DMS 273 (cell line): ENCODE measurements at regions not wholly inside any gene's neighbourhood (a gene's known extent, or its start where the extent isn't known, plus 50 kb on each side); places are given as distances from the start of the nearest gene placed in this dataset.

Experiments
- DNase-seq: peaks from one replicate; lab custom pipeline; 2025; ENCODE audit not compliant: unreplicated experiment; lab: John Stamatoyannopoulos, UW

DNA sequence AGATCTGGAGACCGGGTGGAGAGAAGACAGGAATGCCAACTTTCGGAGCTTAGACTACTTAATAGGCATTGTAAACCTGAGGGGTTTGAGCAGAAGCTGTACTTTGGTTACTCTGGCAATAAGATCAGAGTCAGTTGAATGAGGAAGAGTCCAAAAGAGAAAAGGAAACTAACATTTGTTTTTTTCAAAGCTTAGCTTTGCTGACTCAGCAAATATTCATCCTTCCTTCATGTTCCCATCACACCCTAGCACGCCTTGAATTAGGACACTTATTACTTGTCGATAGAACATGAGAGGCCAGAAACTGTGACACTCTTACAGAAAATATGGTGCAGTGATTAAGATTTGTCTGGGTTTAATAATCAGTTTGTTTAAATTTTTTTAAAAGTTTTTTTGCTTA, 266.9 kb upstream of the ATP2B1 start:
- DNase-seq = no peak

GRCh38 chr12:89971880-89972279, 263.2 kb upstream of the ATP2B1 start:
- no peak for DNase-seq

DNA sequence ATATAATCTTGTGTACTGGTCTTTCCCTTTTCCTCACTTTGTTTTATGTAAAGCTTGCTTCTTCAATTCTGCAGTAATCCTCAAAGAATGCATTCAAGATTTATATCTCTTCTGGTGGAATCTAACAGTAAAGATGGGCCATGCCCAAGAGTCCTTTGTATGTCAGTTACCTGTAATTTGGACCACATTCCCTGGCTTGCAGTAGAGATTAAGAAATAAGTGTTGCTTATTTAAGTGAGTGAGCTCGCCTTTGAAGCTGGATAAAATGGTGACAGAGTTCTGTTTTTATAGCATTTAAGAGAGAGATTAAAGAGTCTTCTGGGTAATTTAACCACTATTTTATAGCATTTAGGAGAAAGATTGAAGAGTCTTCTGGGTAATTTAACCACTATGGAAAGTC, 262.1 kb upstream of the ATP2B1 start:
- DNase-seq = no peak

DNA sequence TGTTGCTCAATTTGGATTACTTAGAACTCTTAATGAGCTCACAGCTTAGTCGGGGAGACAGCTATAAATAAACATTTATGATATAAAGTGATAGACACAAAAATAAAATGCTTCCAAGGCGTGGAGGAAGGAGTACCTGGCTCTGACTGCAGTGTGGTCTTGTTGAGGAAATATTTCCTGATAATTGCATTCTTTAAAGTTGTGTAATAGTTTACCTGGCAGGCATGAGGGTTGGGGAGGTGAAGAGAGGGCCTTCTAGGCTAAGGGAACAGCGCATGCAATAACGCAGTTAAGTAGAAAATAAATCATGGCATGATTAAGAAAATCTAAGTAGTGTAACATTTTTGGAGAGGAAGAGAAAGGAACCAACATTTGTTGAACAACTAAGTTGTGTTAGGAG, 260.5 kb upstream of the ATP2B1 start:
- no peak for DNase-seq

- DNase-seq = no peak
These were observed 259.6 kb upstream of the ATP2B1 start for GRCh38 chr12:89968151-89968700.

- DNase-seq = no peak
These were observed 258.0 kb upstream of the ATP2B1 start for GRCh38 chr12:89966495-89967240.

DNA sequence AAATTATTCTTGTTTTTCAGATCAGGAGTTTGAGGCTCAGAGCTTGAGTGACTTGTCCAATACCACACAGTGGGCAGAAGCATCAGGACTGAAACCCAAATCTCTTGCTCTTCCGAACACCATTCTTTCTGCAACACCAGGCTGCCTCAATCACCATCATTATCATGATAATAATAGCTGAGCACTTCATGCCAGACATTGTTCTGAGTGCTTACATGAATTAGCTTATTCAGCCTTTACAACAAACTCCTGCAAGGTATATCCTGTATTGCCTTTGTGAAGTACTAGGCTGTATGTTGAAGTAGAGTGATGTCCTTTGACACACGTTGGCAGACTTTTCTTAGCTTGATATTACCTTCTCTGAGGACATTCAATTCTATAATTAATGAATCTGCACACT, 257.4 kb upstream of the ATP2B1 start:
- no peak for DNase-seq

GRCh38 chr12:89962648-89963047, 254.0 kb upstream of the ATP2B1 start:
- no peak for DNase-seq

- peak; percentile 27 for DNase-seq
These were observed 252.2 kb upstream of the ATP2B1 start for GRCh38 chr12:89960607-89961394.

DNA sequence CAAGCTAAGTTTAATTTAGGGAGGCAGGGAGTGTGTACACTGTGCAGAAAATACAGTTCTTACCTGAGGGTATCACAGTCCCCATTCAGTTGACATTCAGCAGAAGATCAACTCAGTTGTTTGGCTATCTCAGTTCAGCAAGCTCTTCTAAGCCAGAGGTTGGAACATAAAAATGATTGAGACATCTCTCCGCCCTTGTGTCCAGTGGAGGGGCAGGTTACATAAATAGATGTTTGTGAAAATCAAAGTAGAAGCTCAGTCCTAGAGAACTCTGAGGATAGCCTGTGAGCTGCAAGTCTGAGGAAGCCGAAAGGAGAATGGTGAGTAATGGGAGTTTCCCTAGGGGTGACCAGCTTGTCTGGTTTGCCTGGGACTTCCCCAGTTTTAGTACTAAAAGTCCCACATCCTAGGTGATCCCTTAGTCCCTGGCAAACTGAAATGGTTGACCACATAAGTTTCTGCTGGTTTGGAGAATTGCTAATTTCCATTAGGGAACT, 251.4 kb upstream of the ATP2B1 start:
- DNase-seq = no peak

- no peak for DNase-seq
These were observed 250.5 kb upstream of the ATP2B1 start for GRCh38 chr12:89959179-89959578.

- DNase-seq = no peak
These were observed 245.6 kb upstream of the ATP2B1 start for GRCh38 chr12:89954259-89954658.

GRCh38 chr12:89951694-89952060, 243.0 kb upstream of the ATP2B1 start:
- no peak for DNase-seq

DNA sequence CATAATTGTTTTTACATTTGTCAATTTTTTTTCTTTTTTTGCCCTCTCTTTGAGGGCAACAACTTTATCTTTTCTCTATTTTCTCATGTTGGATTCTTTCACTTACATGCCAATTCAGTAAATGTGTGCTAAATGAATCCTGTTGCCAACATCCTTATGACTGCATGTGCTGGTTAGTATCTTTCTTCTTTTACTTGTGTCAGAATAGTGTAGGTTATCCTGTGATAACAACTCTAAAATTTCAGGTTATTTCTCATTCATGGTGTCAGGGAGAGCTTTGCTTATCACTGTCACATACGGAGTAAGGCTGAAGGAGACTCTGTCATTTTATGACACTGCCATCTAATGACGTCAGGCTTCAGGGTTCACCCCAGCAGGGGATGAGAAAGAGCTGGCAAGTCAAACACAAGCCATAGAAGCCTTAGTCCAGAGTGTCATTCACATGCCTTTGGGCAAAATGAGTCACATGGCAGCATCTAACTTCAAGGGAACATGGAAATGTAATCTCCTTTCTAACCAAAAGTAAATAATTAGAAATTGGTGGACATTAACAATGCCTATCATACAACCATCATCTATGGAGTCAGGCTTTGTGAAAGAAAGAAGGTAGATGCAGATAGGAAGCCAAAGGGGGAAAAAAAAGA, 242.5 kb upstream of the ATP2B1 start:
- DNase-seq = no peak

GRCh38 chr12:89950421-89950820, 241.8 kb upstream of the ATP2B1 start:
- no peak for DNase-seq

- no peak for DNase-seq
These were observed 241.0 kb upstream of the ATP2B1 start for GRCh38 chr12:89949457-89950195.

- DNase-seq = no peak
These were observed 239.9 kb upstream of the ATP2B1 start for GRCh38 chr12:89948271-89949175.

DNA sequence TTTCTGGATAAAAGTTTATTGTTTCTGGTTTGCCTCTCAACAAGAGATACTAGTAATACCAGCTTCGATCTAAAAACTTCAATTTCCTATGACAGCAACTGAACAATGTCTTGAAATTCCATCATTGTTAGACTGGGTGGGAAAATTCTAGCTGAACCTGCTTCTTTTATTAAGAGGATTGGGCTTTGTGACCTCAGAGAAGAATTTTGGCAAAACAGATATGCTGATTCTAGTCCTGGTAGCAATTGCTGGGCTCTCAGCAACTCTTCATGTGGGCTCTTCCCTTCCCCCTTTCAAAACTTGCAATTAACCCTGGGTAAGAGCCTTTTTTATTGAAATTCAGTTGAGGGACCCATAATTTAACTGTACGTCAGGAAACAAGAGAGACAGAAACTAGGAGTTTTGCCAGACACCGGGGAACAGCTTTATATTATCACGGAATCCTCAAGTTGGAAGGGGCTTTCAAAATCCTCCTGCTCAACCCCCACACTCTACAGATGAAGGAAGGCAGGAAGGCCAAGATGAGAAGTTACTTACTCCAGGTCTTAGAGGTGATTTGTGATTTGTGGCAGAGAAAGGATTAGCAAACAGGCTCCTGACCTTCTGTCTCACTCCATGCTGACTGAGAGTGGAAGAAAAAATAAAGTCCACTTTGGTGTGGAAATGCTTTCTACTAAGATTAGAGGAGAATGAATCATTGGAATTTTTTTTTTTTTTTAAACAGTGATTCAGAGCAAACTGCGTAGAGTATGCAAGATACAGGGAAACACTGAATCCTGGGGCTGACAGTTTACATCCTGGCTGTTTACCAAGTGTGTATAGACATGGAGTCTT, 239.0 kb upstream of the ATP2B1 start:
- peak; percentile 22 for DNase-seq

DNA sequence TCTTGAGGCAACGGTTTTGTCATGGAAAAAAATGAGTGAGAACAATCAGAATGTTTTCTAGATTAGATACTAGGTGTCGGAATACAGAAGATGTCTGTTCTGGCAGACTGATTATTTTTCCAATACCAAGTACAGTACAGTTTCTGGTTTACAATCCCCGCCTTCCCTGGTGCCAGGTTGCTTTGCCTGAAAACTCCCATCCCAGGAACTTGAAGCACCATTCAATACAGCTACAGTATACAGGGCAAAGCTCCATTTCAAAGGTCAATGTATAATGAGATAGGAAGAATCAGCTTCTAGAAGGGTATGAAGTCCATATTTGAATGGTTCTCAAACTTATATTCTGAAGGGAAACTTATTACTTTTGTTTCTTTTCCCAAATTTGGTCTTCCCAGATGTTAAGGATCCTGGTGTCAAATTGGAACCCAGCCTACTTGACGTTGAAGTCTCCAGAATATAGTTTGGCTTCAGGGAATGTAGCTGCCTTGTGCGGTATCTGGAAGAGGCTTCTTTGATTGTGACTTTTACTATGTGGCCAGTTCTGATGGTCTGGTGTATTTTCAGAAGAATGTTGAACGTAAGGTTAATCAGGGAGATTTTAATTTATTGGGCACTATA, 238.0 kb upstream of the ATP2B1 start:
- no peak for DNase-seq
